Pulmonary artery endothelial cell (primary cell): ENCODE measurements at regions not wholly inside any gene's neighbourhood (a gene's known extent, or its start where the extent isn't known, plus 50 kb on each side); places are given as distances from the start of the nearest gene placed in this dataset.

Source experiments
- DNase-seq: peaks from one replicate; pipeline ENCODE4 v3.0.0-alpha.2; 2011; ENCODE audit warnings: low read depth, low spot score

DNA sequence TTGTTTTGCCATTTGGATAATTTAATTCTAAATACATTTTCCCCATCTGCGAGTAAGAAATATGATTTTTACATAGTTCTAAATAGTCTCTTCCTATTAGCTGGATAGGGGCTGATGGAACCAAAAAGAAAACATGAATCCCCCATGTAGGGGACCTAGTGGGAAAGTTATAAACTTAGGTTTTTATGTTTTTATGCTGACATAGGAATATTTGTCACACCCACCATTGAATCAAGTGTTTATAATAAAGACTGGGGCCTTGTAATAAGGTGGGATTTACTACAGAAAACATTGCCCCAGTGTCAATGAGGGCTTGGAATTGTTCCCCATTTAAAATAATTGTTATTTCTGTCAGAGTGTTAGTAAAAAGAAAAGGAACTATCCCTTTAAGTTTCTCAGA, 2506.6 kb downstream of the PCDH7 start:
- no peak for DNase-seq

DNA sequence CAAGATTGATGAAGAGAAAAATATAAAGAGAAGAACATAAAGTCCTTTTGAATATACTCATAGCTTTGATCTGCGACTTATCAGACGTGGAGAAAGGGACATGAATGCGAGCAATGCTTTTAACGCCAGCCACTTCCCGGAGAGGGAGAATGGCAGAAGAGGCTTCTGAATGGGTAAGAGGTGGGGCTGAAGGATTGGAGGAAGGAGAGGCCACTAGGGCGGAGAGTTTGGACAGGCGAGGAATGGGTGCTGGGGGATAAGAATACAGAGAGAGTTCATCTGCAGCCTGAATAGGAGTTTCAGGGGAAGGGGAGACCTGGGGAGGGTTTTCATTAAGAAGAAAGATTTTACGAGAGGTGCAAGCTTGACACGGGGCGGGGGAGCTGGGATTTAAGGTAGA, 2534.9 kb downstream of the PCDH7 start:
- no peak for DNase-seq

DNA sequence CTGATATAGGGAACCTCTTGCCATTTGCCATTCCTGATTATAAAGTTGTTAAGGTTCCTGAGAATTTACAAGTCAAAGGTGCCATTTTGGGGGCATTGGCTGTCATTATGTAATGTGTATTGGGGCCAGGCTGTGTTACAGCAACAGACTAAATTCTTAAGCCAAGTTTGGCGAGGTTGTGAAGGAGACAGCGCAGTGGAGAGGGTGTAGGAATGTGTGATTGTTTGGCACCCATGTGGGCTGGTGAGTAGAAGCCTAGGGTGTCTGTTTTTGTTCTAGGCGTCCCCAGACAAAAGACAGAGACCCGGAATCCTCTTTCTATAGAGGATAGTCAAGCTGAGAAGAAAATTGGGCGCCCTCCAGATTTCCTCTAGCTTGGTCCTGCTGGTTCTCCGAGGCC, 2535.3 kb downstream of the PCDH7 start:
- DNase-seq, result no peak

DNA sequence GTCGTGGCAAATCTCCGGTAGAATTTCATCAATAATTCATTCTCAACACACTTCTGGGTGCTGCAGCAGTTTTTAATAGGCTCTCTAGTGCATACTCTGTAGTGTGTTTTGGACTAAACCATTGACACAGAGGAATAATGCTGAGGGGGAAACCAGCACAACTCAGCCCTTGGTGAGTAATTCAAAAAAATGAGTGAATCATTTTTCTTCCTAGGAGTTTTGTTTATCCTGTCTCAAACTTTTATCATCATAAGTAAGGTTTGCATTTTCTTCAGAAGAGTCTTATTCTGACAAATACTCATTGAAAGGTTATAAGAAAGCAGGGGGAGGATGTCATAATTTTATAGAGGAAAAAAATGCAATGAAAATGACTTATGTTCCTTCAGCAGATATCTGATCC, 2542.7 kb downstream of the PCDH7 start:
- no peak for DNase-seq

DNA sequence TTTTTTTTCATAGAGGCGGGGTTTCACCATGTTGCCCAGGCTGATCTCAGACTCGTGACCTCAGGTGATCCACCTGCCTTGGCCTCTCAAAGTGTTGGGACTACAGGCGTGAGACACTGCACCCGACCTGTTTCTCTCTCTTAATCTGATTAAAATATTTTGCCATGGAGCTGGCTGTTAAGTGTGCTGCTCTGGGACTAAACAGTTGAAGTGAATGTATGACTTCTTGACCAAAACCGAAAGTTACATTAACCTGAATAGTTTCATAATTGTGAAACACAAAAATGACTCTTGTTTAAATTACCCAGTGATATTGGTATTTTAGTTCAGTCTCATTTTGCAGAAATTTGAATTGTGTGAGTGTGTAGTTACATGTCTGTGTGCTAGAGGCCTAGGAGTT, 2548.6 kb downstream of the PCDH7 start:
- no peak for DNase-seq

DNA sequence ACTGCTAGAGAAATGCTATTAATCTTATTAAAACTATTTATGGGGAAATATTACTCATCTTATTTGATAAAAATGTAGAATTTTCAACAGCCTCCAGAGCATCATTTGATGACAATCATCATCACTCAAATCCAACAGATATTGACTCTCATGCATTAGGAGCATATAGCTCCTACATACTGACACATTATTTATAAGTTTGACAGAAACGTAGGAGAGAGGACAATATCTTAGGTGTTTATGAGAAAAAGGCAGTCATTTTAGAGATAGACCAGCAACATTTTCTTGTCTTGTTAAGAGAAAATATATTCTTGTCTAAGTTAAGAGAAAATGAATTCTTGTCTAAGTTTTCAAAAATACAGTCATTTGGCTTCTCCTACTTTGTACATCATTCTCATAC, 2550.2 kb downstream of the PCDH7 start:
- no peak for DNase-seq

DNA sequence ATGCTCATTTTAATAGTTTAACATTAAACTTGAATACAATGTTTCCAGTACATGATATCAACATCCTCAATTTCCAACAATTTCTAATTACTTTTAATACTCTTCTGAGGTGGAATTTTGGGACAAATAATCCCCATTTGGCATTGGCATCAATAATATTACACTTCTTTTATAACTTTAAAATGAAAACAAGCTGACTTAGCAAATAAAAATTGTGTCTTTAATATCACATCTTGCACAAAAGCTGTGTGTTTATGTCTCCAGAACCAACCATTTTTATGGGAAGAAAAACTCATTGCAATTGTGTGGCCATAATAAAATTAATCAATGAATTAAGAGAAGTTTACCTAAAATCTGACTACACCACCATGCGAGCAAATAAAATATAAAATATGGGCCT, 2552.6 kb downstream of the PCDH7 start:
- DNase-seq, result no peak

DNA sequence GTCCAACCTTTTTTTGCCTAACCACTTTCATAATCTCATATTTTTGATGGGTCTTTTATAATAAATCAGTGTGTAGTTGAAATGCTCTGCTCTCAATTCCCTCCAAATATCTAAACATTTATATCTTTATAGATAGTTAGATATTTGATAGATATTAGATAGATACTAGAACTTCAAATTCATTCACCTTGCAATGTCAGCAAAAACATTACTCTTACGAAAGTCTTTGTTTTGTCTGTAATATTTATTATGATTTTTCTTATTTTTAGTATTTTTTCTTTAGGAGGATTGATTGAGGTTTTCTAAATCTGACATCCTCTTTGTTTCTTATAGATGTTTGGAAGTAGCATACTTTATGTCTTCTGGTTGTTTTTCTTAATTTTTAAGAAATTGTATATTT, 2563.6 kb downstream of the PCDH7 start:
- DNase-seq, result no peak

DNA sequence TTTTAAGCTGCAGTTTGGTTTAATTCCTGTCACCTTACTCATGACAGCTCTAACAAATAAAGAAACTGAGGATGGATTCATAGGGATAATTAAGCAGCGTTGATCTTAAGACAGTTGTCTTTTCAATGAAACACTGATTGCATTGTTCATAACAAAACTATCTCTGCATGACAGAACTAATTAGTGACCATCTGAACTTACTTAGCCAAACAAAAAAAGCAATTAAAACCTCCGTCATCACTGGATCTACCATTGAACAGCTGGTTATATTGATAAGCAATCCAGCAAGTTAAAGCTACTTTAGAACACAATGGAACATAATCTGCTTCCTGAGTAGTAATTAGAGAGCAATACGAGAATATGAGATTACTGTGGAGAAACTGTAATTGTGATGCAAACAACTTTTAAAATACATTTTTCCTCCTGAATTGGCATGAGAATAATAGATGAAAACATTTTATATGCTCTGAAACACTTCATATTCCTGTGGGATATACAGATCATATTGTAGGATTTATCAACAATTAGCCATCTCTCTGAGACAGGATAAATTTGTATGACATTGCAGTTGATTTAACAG, 2576.8 kb downstream of the PCDH7 start:
- DNase-seq, result no peak

DNA sequence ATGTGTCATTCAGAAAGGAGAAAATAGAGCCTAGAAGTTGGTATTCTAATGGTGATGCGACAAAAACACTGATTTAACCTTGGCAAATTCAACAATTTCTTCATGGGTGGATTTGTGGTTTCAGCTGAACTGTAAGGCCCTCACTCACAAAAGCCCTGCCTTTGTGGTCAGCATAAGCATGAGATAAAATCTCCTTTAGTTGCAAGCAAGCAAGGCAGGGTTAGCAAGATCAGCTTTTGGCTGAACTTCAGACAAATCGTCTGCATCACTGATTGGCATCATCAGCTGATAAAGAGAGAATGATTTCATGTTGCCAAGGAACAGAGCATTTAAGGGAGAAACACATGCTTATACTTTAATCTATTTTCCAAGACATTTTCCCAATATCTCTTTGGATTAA, 2582.2 kb downstream of the PCDH7 start:
- DNase-seq, result no peak

DNA sequence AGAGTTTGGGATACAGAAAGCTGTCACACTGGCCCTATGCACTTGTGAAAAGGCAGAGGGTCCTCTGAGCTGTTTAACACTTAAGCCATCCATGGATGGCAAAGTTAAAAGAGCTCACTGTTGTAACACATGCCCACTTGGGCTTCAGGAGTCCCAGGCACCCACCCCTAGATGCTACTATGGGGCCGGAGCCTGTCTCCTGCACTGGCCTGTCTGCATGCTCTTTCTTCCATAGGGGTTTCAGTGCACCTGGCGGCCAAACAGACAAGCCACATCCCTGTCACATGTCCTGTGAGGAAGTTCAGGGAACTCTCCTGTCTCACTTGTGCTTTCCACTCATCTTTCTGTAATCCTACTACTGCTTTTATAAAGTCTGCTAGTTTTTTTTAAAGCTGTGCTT, 2586.0 kb downstream of the PCDH7 start:
- DNase-seq, result no peak

DNA sequence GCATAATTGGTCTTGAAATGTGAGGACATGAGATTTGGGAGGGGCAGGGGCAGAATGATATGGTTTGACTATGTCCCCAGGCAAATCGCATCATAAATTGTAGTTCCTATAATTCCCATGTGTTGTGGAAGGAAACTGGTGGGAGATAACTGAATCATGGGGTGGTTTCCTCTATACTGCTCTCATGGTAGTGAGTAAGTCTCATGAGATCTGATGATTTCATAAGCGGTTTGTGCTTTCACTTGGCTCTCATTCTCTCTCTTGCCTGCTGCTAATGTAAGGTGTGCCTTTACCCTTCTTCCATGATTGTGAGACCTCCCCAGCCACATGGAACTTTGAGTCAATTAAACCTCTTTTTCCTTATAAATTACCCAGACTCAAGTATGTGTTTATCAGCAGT, 2595.9 kb downstream of the PCDH7 start:
- no peak for DNase-seq

DNA sequence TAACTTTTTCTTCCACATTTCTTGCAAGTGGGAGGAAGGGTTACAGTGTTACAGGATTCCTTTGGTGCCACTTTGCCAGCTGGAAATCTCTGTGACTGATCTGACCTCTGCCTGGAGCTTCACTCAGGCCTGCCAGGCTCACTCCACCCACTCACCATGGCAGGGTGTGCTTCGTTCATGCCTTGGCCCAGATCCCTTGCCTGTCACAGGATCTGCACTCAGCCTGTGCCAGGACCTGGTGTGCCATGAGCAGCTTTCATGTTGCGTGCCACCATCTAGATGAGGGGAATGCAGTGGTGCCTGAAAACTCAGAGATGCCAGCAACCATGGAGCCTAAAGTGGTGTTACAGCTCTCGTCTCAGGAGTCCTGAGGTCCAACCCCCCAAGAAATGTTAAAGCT, 2596.4 kb downstream of the PCDH7 start:
- no peak for DNase-seq

DNA sequence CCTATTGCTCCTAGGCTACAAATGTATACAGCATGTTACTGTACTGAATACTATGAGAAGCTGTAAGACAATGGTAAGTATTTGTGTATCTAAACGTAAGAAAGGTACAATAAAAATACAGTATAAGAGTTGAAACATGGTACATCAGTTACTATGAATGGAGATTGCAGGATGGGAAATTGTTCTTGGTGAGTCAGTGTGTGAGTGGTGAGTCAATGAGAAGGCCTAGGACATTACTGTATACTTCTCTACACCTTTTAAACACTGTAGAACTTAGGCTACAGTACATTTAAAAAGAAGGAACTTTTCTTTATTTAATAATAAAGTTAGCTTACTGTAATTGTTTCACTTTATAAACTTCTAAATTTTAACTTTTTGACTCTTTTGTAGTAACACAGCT, 2603.2 kb downstream of the PCDH7 start:
- DNase-seq, result no peak

DNA sequence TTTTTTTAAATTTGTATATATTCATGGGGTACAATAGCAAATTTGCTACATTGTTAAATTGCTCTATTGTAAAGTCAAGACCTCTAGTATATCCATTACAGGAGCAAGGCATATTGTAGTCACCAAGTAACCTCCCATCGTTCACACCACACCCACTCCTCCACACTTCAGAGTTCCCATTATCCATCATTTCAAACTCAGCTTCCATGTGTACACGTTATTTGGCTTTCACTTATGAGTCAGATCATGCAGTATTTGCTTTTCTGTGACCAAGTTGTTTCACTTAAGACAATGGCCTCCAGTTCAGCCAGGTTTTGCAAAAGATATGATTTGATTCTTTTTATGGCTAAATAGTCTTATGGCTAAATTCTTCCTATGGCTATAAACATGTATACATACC, 2614.2 kb downstream of the PCDH7 start:
- DNase-seq, result no peak

DNA sequence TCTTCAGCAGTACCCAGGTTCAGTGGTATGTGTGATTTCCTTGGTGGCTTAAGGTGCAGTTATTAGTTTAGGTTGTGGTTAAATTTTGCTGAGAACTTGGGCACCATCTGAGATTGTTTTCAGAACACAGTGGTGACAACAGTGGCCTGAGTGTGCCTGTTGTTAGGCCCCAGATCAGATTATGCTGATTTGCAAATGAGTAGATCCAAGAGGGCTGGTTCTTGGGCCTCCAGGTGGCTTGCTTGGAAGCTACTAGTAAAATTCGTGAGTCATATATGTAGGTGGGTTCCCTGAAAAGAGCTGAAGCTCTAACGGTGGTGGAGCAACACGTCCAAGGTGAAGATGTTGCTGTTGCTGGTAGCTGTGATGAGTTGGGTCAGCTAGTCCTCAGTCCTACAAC, 2619.6 kb downstream of the PCDH7 start:
- no peak for DNase-seq

DNA sequence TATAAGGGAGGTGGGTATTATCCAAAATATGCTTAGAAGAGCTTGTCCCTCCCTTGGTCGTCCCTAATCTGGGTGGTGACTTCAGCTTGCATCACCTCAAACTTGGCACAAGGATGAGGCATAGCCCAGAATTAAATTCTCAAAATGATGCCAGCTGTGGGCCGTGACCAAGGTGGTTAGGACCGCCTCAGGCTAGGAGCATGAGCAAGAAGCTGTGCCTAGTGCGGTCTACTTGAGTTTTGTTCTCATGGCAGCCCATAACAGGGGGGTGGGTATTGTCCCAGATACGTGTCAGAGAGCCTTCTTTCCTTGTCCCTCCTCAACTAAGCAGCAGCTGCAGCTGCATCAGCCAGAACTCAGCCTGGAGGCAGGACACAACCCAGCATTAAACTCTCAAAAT, 2620.0 kb downstream of the PCDH7 start:
- no peak for DNase-seq

DNA sequence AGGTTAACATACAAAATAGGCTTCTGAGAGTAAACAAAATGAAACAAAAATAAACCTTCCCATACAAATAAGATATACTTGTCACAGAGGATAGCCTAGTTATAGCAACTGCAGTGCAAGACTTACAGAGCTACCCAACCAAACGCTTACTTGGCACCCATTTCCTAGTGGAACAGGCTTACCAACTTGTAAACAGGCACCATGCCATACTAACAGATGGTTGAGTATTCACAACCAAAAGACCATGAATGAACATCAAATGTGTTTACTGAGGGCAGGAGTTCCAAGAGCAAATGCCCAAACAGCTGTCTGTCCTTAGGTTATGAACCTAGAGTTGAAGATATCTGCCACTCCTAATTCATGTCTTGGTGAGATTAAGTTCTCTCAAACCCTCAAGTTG, 2629.2 kb downstream of the PCDH7 start:
- no peak for DNase-seq

DNA sequence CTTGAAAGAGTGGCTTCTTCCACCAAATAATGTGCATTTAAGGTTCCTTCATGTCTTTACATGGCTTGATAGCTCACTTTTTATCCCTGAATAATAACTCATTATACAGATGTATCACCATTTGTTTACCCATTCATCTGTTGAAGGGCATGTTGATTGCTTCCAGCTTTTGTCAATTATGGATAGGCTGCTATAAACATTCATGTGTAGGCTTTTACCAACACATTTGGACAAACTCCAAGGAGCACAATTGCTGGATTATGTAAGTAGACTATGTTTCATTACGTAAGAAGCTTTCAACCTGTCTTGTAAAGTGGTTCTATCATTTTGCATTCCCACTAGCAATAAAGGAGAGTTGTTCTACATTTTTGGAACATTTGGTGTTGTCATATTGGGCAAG, 2637.0 kb downstream of the PCDH7 start:
- DNase-seq, result no peak

DNA sequence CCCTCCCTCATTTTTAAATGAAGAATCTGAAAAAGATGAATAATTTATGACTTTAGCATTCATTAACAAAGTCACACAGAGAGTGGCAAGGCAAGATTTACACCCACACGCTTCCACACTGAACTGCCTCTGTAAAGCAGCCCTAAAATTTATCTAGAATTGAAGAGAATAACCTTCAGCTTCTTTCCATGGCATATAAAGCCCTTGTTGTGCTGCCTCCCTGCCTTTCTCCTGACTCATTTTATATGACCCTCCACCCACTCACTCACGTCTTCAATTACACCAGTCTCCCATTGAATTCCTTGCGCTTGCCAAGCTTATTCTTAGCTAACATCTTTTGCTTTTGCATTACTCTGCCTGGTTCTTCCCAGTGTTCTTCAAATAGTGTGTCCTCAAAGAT, 2649.3 kb downstream of the PCDH7 start:
- no peak for DNase-seq

DNA sequence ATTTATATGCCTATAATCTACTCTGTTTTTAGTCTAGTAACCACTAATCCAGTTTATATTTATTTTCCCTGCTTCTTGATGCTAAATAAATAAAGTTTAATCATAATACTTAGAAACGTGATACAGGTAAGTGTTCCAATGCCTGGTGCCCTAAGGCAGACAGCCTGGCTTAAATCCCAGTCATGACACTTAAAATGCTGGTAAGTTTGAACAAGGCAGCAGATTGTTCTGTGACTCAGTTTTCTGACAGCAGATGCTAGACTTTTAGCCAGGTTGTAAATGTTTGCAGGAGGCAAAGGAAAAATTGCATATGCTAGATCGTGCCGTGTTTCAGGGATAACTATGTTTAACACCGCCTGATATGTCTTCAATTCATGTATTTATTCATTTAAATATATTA, 2661.6 kb downstream of the PCDH7 start:
- DNase-seq, result no peak

DNA sequence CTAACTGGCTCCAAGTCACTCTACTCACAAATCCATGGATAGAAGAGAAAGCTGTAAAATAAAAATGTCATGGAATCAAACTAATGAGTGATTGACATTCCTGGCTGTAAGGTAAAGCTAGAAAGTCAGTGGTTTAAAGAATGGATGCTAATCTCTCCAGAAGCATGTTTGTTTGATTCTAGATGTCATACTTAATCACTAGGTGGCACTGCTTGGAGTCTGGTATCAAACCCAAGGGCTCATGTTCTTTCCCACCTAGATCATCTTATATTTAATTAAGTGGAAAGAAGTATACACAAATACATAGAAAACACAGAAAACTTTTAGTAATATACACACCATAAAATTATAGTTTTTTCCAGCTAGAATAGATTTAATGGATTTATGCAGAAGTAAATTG, 2666.6 kb downstream of the PCDH7 start:
- DNase-seq, result no peak

DNA sequence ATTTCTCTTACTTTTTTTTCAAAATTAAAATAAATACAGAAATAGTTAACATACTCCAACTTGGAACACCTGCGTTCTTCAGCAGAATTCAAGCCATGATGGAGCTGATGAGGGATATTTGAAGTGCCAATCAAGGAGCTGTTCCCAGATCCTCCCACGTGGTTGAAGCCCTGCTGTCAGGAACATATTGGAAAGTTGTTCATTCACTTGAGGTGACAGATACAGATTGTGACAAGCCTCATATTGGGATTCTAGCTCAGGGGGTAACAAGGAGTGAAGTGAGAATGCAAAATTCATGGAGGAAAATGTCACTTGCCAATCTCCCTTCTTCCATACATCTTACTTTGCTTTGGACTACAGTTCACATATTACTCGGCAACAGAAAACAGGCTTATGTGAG, 2670.8 kb downstream of the PCDH7 start:
- no peak for DNase-seq

DNA sequence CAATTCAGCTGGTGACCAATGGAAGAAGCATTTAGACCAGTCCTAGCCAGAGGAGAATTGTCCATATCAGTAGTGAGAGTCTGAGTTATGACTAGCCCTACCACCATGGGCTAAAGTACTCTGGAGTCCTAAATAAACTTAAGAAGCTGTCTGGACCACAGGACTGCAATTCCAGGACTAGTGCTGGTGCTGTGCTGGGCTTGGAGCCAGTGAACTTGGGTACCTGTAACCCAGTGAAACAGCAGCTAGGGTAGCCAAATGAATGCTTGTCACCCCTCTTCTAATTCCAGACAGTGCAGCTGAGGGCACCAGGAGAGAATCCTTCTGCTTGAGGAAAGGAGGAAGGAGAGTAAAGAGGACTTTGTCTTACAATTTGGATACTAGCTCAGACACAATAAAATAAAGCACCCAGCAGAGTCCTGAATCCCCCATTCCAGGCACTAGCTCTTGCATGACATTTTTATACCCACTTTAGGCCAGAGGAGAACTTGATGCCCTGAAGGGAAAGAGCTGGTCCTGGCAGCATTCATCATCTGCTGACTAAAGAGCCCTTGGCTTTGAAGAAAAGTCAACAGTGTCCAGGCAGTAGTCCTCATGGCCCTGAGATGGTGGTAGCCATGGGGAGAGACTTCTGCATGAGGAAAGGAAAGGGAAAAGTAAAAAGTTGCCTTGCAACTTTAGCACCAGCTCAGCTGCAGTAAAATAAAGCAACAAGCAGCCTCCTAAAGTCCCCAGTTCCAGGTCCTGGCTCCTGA, 2675.7 kb downstream of the PCDH7 start:
- DNase-seq, result no peak
